PC-9 (cell line): ENCODE measurements at regions not wholly inside any gene's neighbourhood (a gene's known extent, or its start where the extent isn't known, plus 50 kb on each side); places are given as distances from the start of the nearest gene placed in this dataset.

Source experiments
- BruUV-seq: library from RNA; stranded (reverse); fragments of 400-500 nt; replicated peaks from 2 replicates; lab custom pipeline; 2021; lab: Mats Ljungman, UMichigan
- CTCF ChIA-PET: fragments of 300-600 bp; sonication (Branson Sonifier 250); formaldehyde crosslinking; loops from one replicate; lab custom pipeline; 2022; ENCODE audit warnings: antibody characterized with exemption; lab: Charles Lee
- POLR2A ChIA-PET: fragments of 300-600 bp; sonication (Branson Sonifier 250); formaldehyde crosslinking; loops from one replicate; lab custom pipeline; 2022; ENCODE audit warnings: antibody characterized with exemption; ENCODE audit not compliant: unreplicated experiment; lab: Charles Lee
- DNase-seq, 2 experiments: peaks; one replicate each; pipeline versions ENCODE4 v3.0.0 to v3.0.0-alpha.2; 2015 to 2022; ENCODE audit warnings: mixed read lengths in 1 of 2
- H2AFZ ChIP-seq: fragments of 200-600 bp; sonication (generic); 2 replicates; pipeline ENCODE4 v1.8.1; 2017; ENCODE audit warnings: antibody characterized with exemption
- H3F3A ChIP-seq: fragments of 200-600 bp; sonication (generic); 2 replicates; pipeline ENCODE4 v1.8.1; 2017; ENCODE audit warnings: antibody characterized with exemption, mild to moderate bottlenecking, low read depth; ENCODE audit not compliant: insufficient read depth
- H3K27ac ChIP-seq: fragments of 200-600 bp; sonication (generic); 2 replicates; pipeline ENCODE4 v1.6.1; 2016; ENCODE audit warnings: mixed run types
- H3K27me3 ChIP-seq: fragments of 200-600 bp; sonication (generic); 2 replicates; pipeline ENCODE4 v1.6.1; 2016; ENCODE audit warnings: low read depth, mixed run types; ENCODE audit not compliant: insufficient read depth
- H3K36me3 ChIP-seq: fragments of 200-600 bp; sonication (generic); 2 replicates; pipeline ENCODE4 v1.6.1; 2016; ENCODE audit warnings: low read depth, mixed run types
- H3K4me1 ChIP-seq: fragments of 200-600 bp; sonication (generic); replicated peaks from 2 replicates; pipeline ENCODE4 v1.6.1; 2016; ENCODE audit warnings: mixed run types; ENCODE audit not compliant: insufficient read depth
- H3K4me2 ChIP-seq: fragments of 200-600 bp; sonication (generic); 2 replicates; pipeline ENCODE4 v1.6.1; 2017; ENCODE audit warnings: mixed run types
- H3K4me3 ChIP-seq: fragments of 200-600 bp; sonication (generic); 2 replicates; pipeline ENCODE4 v1.6.1; 2016; ENCODE audit warnings: mixed run types
- H3K79me2 ChIP-seq: fragments of 200-600 bp; sonication (generic); 2 replicates; pipeline ENCODE4 v1.6.1; 2017; ENCODE audit warnings: low read depth, mixed run types
- H3K9me2 ChIP-seq: fragments of 200-600 bp; sonication (generic); 2 replicates; pipeline ENCODE4 v1.8.1; 2017; ENCODE audit warnings: mild to moderate bottlenecking; ENCODE audit not compliant: insufficient read depth
- H3K9me3 ChIP-seq: fragments of 200-600 bp; sonication (generic); 2 replicates; pipeline ENCODE4 v1.8.1; 2016; ENCODE audit warnings: low read depth; ENCODE audit not compliant: insufficient read depth
- H4K20me1 ChIP-seq: fragments of 200-600 bp; sonication (generic); 2 replicates; pipeline ENCODE4 v1.8.1; 2017; ENCODE audit not compliant: insufficient read depth
- EZH2 ChIP-seq: fragments of 200-600 bp; sonication (generic); IDR thresholded peaks from 2 replicates; pipeline ENCODE4 v1.8.0; 2017; ENCODE audit warnings: antibody characterized with exemption, low read depth
- intact Hi-C: fragments of 100-400 bp; cut with micrococcal nuclease; formaldehyde crosslinking; loops from one replicate; pipeline ENCODE4 v1.10.0; 2022; ENCODE audit not compliant: unreplicated experiment
- TF ChIP-seq, protein P1 (sequence below): fragments of 200-600 bp; sonication (generic); conservative IDR thresholded peaks from 2 replicates; pipeline ENCODE4 v1.6.1; 2017; ENCODE audit warnings: mixed run types, antibody characterized with exemption, mild to moderate bottlenecking, moderate library complexity

DNA sequence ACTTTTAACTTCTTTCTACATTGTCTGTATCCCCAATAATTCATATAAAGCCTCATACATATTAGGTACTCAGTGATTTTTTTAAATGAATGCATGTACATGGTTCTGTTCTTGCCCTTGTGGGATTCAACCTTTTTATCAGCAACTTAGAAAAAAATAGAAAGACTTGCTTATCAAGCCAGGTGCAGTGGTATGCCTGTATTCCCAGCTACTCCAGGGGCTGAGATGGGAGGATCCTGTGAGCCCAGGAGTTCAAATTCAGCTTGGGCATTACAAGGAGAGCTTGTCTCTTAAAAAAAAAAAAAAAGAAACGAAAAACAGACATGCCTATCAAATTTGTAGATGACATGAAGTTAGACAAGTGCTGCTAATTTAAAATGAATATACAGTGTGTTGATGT lies 54.2 kb upstream of the MYCBP2 start:
- ChIA-PET POLR2A (no interaction called here), CTCF (no interaction called here)
- no peak overlapping the region for H2AFZ ChIP-seq
- no peak overlapping the region for H3K4me2 ChIP-seq
- no peaks in the 10 kb centered on the region for H3K27me3 ChIP-seq
- H3K36me3 ChIP-seq, result no peaks in the 10 kb centered on the region
- BruUV-seq, result no TSS peak
- no peak for DNase-seq
- TF ChIP-seq EZH2, result no peak
- TF ChIP-seq, protein P1, sequence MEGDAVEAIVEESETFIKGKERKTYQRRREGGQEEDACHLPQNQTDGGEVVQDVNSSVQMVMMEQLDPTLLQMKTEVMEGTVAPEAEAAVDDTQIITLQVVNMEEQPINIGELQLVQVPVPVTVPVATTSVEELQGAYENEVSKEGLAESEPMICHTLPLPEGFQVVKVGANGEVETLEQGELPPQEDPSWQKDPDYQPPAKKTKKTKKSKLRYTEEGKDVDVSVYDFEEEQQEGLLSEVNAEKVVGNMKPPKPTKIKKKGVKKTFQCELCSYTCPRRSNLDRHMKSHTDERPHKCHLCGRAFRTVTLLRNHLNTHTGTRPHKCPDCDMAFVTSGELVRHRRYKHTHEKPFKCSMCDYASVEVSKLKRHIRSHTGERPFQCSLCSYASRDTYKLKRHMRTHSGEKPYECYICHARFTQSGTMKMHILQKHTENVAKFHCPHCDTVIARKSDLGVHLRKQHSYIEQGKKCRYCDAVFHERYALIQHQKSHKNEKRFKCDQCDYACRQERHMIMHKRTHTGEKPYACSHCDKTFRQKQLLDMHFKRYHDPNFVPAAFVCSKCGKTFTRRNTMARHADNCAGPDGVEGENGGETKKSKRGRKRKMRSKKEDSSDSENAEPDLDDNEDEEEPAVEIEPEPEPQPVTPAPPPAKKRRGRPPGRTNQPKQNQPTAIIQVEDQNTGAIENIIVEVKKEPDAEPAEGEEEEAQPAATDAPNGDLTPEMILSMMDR, result no peak
- H3K27ac ChIP-seq, result no peak overlapping the region
- H4K20me1 ChIP-seq, result no peaks in the 10 kb centered on the region
- no peaks in the 10 kb centered on the region for H3K9me2 ChIP-seq
- no peaks in the 10 kb centered on the region for H3K79me2 ChIP-seq
- no peaks in the 10 kb centered on the region for H3F3A ChIP-seq
- intact Hi-C loops, result no loop called here
- H3K4me3 ChIP-seq, result no peak overlapping the region
- H3K9me3 ChIP-seq, result no peaks in the 10 kb centered on the region
- no peaks in the 10 kb centered on the region for H3K4me1 ChIP-seq

DNA sequence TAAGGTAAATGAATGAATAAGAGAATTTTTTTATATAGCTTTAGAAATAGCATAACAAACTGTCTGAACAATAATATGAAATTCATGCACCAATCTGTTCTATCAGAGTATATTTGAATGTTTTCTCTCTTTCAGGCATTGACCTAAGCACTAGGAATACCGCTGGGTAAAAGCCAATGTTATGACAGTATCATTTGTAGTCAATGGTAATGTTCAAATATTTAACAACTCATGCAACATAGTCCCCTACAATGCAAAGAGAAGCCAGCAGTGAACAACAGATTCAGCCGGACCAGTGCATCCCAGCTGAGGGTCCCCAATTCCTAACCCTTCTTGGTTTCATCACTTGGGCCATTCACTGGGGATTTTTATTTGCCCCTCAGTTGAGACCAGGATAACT lies 52.6 kb upstream of the MYCBP2 start:
- no peak for DNase-seq
- no peaks in the 10 kb centered on the region for H3K9me3 ChIP-seq
- H3K4me1 ChIP-seq, result no peaks in the 10 kb centered on the region
- intact Hi-C loops, result no loop called here
- no TSS peak for BruUV-seq
- no peak overlapping the region for H3K27ac ChIP-seq
- no peaks in the 10 kb centered on the region for H3K79me2 ChIP-seq
- no peaks in the 10 kb centered on the region for H3F3A ChIP-seq
- no peaks in the 10 kb centered on the region for H3K9me2 ChIP-seq
- H2AFZ ChIP-seq, result no peak overlapping the region
- no peak overlapping the region for H3K4me3 ChIP-seq
- ChIA-PET CTCF (no interaction called here), POLR2A (no interaction called here)
- H4K20me1 ChIP-seq, result no peaks in the 10 kb centered on the region
- no peaks in the 10 kb centered on the region for H3K27me3 ChIP-seq
- no peaks in the 10 kb centered on the region for H3K36me3 ChIP-seq
- H3K4me2 ChIP-seq, result no peak overlapping the region
- TF ChIP-seq, protein P1, result no peak
- TF ChIP-seq EZH2, result no peak

- no TSS peak for BruUV-seq
- H3K27me3 ChIP-seq, result no peaks in the 10 kb centered on the region
- no peaks in the 10 kb centered on the region for H4K20me1 ChIP-seq
- no peaks in the 10 kb centered on the region for H3K79me2 ChIP-seq
- no peak overlapping the region for H3K27ac ChIP-seq
- H2AFZ ChIP-seq, result no peak overlapping the region
- no peaks in the 10 kb centered on the region for H3K9me2 ChIP-seq
- no peak for DNase-seq
- H3K4me2 ChIP-seq, result no peak overlapping the region
- no peaks in the 10 kb centered on the region for H3K9me3 ChIP-seq
- no peaks in the 10 kb centered on the region for H3F3A ChIP-seq
- POLR2A ChIA-PET, result no interaction called here
- TF ChIP-seq EZH2, result no peak
- TF ChIP-seq, protein P1, result no peak
- H3K4me3 ChIP-seq, result no peak overlapping the region
- intact Hi-C loops, result no loop called here
- H3K4me1 ChIP-seq, result no peaks in the 10 kb centered on the region
- H3K36me3 ChIP-seq, result no peaks in the 10 kb centered on the region
- CTCF ChIA-PET, result no interaction called here
Measured at GRCh38 chr13:77378662-77379061, 51.8 kb upstream of the MYCBP2 start.
